ENCODE measurements at regions not wholly inside any gene's neighbourhood (a gene's known extent, or its start where the extent isn't known, plus 50 kb on each side); places are given as distances from the start of the nearest gene placed in this dataset.

GRCh38 chr4:71216316-71216959, 122.4 kb upstream of the SLC4A4 start:
- no peaks in the 10 kb centered on the region for H3K23me2 ChIP-seq (ENCODE audit: low read depth, low read length)
- H2BK120ac ChIP-seq (replicated peaks; ENCODE audit: low read depth, low read length) = no peak overlapping the region
- H2BK20ac ChIP-seq (ENCODE audit: low read length) = no peak overlapping the region
- H3K9me3 ChIP-seq (ENCODE audit: insufficient read depth in 2 of 2, low read depth in 1 of 2, low read length in 1 of 2) = no peaks in the 10 kb centered on the region
- H3K9ac ChIP-seq (replicated peaks in 1 of 4; ENCODE audit: extremely low read depth in 1 of 4, low read depth in 3 of 4, low read length in 3 of 4) = no peak overlapping the region
- H3K18ac ChIP-seq (ENCODE audit: extremely low read depth, low read length) = no peak overlapping the region
- ChIA-PET POLR2A (ENCODE audit: partially characterized antibody) (no interaction called here), CTCF (ENCODE audit: partially characterized antibody) (interaction anchor here (0.9 to 7.8 kb wide), 5 partner anchors 9 to 337 kb away, joined by 3 to 69 read pairs (median 3); no protein-coding TSS in a partner anchor)
- no peak overlapping the region for H2BK12ac ChIP-seq (ENCODE audit: low read depth, low read length)
- peaks cover 0 to 1% (median 0%) of the 10 kb centered on the region in 4 experiments; a peak in 1 of 7 replicates for H3K27me3 ChIP-seq (replicated peaks in 1 of 4; ENCODE audit: control insufficient read depth in 3 of 4, extremely low read depth in 1 of 4, insufficient read depth in 3 of 4, low read length in 3 of 4)
- no peak overlapping the region for H4K91ac ChIP-seq (replicated peaks; ENCODE audit: insufficient read length, low read length)
- whole genome bisulfite sequencing, 2 experiments (ENCODE audit: extremely low coverage in 1 of 2, insufficient coverage in 1 of 2, insufficient read length in 1 of 2, insufficient replicate concordance in 2 of 2, low coverage in 1 of 2, low lambda C conversion rate in 2 of 2, missing lambda C conversion rate in 1 of 2) = 95% methylated on average over 5 of the region's 5 CpGs; no CpG with 5 or more reads in 1 of the 2 experiments
- H4K20me1 ChIP-seq (replicated peaks in 1 of 2; ENCODE audit: control insufficient read depth in 1 of 2, insufficient read depth in 2 of 2, low read length in 2 of 2) = no peaks in the 10 kb centered on the region
- H3K4ac ChIP-seq (replicated peaks; ENCODE audit: insufficient read length, low read depth, low read length) = no peak overlapping the region
- no peak overlapping the region for H4K8ac ChIP-seq (ENCODE audit: extremely low read depth, insufficient read depth, low read length)
- no peak overlapping the region for H2BK15ac ChIP-seq (ENCODE audit: low read length)
- H3K4me2 ChIP-seq (ENCODE audit: insufficient read depth in 1 of 2, low read depth in 2 of 2, low read length in 2 of 2) = no peak overlapping the region
- TF ChIP-seq NANOG (IDR thresholded peaks at IDR 0.05; ENCODE audit: insufficient read depth, low read depth, low read length, poor library complexity, severe bottlenecking) = no peak
- H3K56ac ChIP-seq (replicated peaks; ENCODE audit: insufficient read length, low read depth, low read length) = no peak overlapping the region
- no peaks in the 10 kb centered on the region for H3K79me2 ChIP-seq (ENCODE audit: control insufficient read depth in 1 of 2, insufficient read depth in 2 of 2, low read length in 2 of 2)
- no peak for FAIRE-seq
- no peak overlapping the region for H3K23ac ChIP-seq (ENCODE audit: insufficient read length)
- no peak overlapping the region for H2AK5ac ChIP-seq (ENCODE audit: low read depth, low read length)
- no peak overlapping the region for H2BK5ac ChIP-seq (ENCODE audit: low read depth, low read length)
- H4K5ac ChIP-seq (ENCODE audit: insufficient read length, low read depth, low read length) = no peak overlapping the region
- no peak overlapping the region for H3K27ac ChIP-seq (ENCODE audit: low read depth, low read length)
- H3K36me3 ChIP-seq (ENCODE audit: control insufficient read depth in 2 of 4, insufficient read depth in 4 of 4, low read length in 3 of 4) = no peaks in the 10 kb centered on the region
- no peaks in the 10 kb centered on the region for H3K79me1 ChIP-seq (ENCODE audit: low read depth, low read length)
- no peak for DNase-seq (ENCODE audit: low read depth in 1 of 2, low spot score in 2 of 2)
- H3K14ac ChIP-seq (ENCODE audit: insufficient read length) = no peak overlapping the region
- H2AFZ ChIP-seq (ENCODE audit: low read length) = no peak overlapping the region
- no peak overlapping the region for H3K4me3 ChIP-seq (ENCODE audit: extremely low read depth in 1 of 4, insufficient read depth in 2 of 4, low read depth in 3 of 4, low read length in 4 of 4)
- H3K4me1 ChIP-seq (replicated peaks in 1 of 4; ENCODE audit: control insufficient read depth in 3 of 4, insufficient read depth in 4 of 4, low read length in 3 of 4) = no peaks in the 10 kb centered on the region
